ENCODE measurements at regions not wholly inside any gene's neighbourhood (a gene's known extent, or its start where the extent isn't known, plus 50 kb on each side); places are given as distances from the start of the nearest gene placed in this dataset.
A peak's percentile ranks its signal among the peaks of the same experiment; 100 is the strongest.

- TF ChIP-seq CTCF (IDR thresholded peaks at IDR 0.05) (no peak), POLR2A (IDR thresholded peaks at IDR 0.05) (no peak)
- DNase-seq = no peak
These were observed 149.7 kb upstream of the SUCLG2 start for GRCh38 chr3:67804089-67804488.

GRCh38 chr3:67798412-67798811 is 144.0 kb upstream of the SUCLG2 start:
- intact Hi-C loops (cut with DNase I; ENCODE audit: low total_unique reads) = no loop called here
- H3K9me3 ChIP-seq = peaks cover 0 to 4% of the 10 kb centered on the region in 2 donors
- no peak for TF ChIP-seq POLR2A (IDR thresholded peaks at IDR 0.05)
- TF ChIP-seq CTCF (IDR thresholded peaks at IDR 0.05) = no peak
- H3K4me3 ChIP-seq = no peak overlapping the region
- H3K27me3 ChIP-seq = no peaks in the 10 kb centered on the region
- no peak for DNase-seq
- no peak overlapping the region for H3K27ac ChIP-seq
- no peaks in the 10 kb centered on the region for H3K36me3 ChIP-seq
- H3K4me1 ChIP-seq = no peaks in the 10 kb centered on the region

More at GRCh38 chr3:67804089-67804488, 149.7 kb upstream of the SUCLG2 start:
- H3K4me1 ChIP-seq = no peaks in the 10 kb centered on the region
- H3K27me3 ChIP-seq = no peaks in the 10 kb centered on the region
- H3K9me3 ChIP-seq = peaks cover 0 to 4% of the 10 kb centered on the region in 2 donors
- H3K4me3 ChIP-seq = no peak overlapping the region
- H3K36me3 ChIP-seq = no peaks in the 10 kb centered on the region
- no peak overlapping the region for H3K27ac ChIP-seq
- intact Hi-C loops (cut with DNase I; ENCODE audit: low total_unique reads) = no loop called here

GRCh38 chr3:67791620-67792019 is 137.2 kb upstream of the SUCLG2 start:
- no peak overlapping the region for H3K27ac ChIP-seq
- H3K4me1 ChIP-seq = no peaks in the 10 kb centered on the region
- no peaks in the 10 kb centered on the region for H3K36me3 ChIP-seq
- intact Hi-C loops (cut with DNase I; ENCODE audit: low total_unique reads) = no loop called here
- H3K4me3 ChIP-seq = no peak overlapping the region
- H3K27me3 ChIP-seq = no peaks in the 10 kb centered on the region
- TF ChIP-seq CTCF (IDR thresholded peaks at IDR 0.05) (no peak), POLR2A (IDR thresholded peaks at IDR 0.05) (no peak)
- no peaks in the 10 kb centered on the region for H3K9me3 ChIP-seq
- no peak for DNase-seq

- Histone ChIP-seq H3K27ac (no peak overlapping the region), H3K4me1 (no peaks in the 10 kb centered on the region), H3K4me3 (no peak overlapping the region), H3K36me3 (no peaks in the 10 kb centered on the region), H3K27me3 (no peaks in the 10 kb centered on the region), H3K9me3 (no peaks in the 10 kb centered on the region)
- TF ChIP-seq POLR2A (IDR thresholded peaks at IDR 0.05) = no peak
- peak in 1 of 4 experiments; percentile 33 for TF ChIP-seq CTCF (IDR thresholded peaks at IDR 0.05)
- DNase-seq = no peak
- intact Hi-C loops (cut with DNase I; ENCODE audit: low total_unique reads) = no loop called here
These were observed 135.6 kb upstream of the SUCLG2 start for GRCh38 chr3:67790043-67790442.

- no peak for TF ChIP-seq CTCF (IDR thresholded peaks at IDR 0.05)
- TF ChIP-seq POLR2A (IDR thresholded peaks at IDR 0.05) = no peak
- intact Hi-C loops (cut with DNase I; ENCODE audit: low total_unique reads) = no loop called here
- H3K36me3 ChIP-seq = no peaks in the 10 kb centered on the region
- no peaks in the 10 kb centered on the region for H3K27me3 ChIP-seq
- H3K4me3 ChIP-seq = no peak overlapping the region
- no peaks in the 10 kb centered on the region for H3K9me3 ChIP-seq
- no peak overlapping the region for H3K27ac ChIP-seq
- H3K4me1 ChIP-seq = no peaks in the 10 kb centered on the region
- DNase-seq = no peak
These were observed 134.0 kb upstream of the SUCLG2 start for GRCh38 chr3:67788396-67788795.
